ENCODE measurements at regions not wholly inside any gene's neighbourhood (a gene's known extent, or its start where the extent isn't known, plus 50 kb on each side); places are given as distances from the start of the nearest gene placed in this dataset.

DNA sequence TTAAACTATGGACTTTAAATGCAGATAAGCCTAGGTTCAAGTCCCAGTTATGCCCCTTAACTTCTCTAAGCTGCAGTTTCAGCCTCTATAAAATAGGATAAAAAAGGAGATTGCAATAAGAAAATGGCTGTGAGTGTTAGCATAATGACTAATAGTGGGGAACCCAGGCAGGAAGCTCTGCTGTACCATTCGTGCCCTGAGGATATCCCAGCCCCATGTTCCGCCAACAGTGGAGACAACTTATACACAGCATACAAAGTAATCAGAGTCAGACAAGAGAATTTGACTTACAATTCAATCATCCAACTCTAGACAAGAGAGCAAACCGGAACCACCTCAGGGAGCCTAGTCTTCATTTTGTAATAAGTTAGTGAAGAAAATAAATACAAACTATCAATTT is 141.5 kb upstream of the FSTL4 start:
- no peak for DNase-seq
- Histone ChIP-seq H3K27ac (no peak overlapping the region), H3K4me1 (no peaks in the 10 kb centered on the region), H3K27me3 (no peaks in the 10 kb centered on the region), H3K4me3 (no peak overlapping the region), H3K36me3 (no peaks in the 10 kb centered on the region), H3K9me3 (no peaks in the 10 kb centered on the region)
- no peak for TF ChIP-seq POLR2A (IDR thresholded peaks at IDR 0.05)
- TF ChIP-seq, protein P1, sequence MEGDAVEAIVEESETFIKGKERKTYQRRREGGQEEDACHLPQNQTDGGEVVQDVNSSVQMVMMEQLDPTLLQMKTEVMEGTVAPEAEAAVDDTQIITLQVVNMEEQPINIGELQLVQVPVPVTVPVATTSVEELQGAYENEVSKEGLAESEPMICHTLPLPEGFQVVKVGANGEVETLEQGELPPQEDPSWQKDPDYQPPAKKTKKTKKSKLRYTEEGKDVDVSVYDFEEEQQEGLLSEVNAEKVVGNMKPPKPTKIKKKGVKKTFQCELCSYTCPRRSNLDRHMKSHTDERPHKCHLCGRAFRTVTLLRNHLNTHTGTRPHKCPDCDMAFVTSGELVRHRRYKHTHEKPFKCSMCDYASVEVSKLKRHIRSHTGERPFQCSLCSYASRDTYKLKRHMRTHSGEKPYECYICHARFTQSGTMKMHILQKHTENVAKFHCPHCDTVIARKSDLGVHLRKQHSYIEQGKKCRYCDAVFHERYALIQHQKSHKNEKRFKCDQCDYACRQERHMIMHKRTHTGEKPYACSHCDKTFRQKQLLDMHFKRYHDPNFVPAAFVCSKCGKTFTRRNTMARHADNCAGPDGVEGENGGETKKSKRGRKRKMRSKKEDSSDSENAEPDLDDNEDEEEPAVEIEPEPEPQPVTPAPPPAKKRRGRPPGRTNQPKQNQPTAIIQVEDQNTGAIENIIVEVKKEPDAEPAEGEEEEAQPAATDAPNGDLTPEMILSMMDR (IDR thresholded peaks at IDR 0.05), result no peak
- intact Hi-C loops (cut with DNase I; ENCODE audit: low total_unique reads), result no loop called here

DNA sequence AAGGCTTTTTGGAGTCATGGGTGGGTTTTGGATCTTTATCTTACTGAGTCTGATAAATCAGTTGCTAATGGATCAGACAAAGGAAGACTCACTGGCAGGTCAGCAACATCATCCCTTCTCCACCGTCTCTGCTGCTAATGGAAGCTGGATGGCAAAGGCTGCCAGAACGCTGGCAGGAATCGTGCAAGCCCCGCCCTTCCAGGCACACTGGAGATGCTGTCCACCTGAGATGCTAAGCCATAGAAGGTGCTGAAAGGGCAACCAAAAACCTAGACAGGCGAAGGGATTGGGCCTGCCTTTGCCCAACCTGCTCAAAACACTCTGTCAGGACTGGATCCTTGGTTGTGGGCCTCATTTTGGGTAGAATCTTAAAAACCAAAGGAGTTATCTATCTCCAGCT is 139.5 kb upstream of the FSTL4 start:
- H3K4me1 ChIP-seq, result no peaks in the 10 kb centered on the region
- H3K9me3 ChIP-seq, result no peaks in the 10 kb centered on the region
- TF ChIP-seq, protein P1 (IDR thresholded peaks at IDR 0.05), result no peak
- TF ChIP-seq POLR2A (IDR thresholded peaks at IDR 0.05), result no peak
- no peak overlapping the region for H3K27ac ChIP-seq
- intact Hi-C loops (cut with DNase I; ENCODE audit: low total_unique reads), result no loop called here
- H3K36me3 ChIP-seq, result no peaks in the 10 kb centered on the region
- no peak for DNase-seq
- H3K4me3 ChIP-seq, result no peak overlapping the region
- H3K27me3 ChIP-seq, result no peaks in the 10 kb centered on the region

DNA sequence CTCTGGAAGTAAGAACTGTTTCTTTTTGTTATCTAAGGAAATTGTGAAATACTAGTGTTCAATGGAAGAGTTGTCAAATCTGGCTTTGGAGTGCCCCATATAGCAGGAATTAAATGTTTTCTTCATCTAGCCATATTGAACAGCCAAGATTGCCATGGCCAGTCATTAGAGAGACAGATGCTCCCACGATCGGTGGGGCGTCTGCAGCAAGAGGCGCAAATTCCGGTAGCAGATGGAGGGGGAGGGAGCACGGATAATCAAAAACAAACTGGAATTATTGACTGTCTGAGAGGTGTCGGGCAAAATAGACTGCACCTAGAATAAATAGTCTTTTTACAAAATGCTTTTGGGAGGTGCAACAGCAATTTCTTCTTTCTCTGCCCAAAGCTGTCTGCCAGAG is 139.1 kb upstream of the FSTL4 start:
- intact Hi-C loops (cut with DNase I; ENCODE audit: low total_unique reads), result no loop called here

DNA sequence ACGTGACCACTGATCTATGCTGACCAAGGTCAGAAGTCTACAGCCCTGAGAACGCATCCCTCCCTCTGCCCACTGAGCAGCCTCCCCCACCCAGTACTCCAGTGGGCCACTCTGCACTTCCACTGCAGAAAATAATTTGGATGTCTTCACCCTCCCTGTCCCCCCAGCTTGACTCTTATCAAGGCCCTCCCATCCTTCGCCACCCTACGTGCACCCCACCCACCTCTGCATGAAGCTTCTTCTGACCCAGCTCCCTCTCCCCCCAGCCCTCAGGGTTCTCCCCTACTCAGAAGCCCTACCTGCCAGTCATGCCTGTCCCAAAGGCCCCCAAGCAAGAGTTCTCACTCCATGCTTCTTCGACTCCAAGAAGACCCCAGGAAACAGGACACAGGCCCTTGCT is 138.5 kb upstream of the FSTL4 start:
- H3K4me3 ChIP-seq, result no peak overlapping the region
- no peaks in the 10 kb centered on the region for H3K27me3 ChIP-seq
- intact Hi-C loops (cut with DNase I; ENCODE audit: low total_unique reads), result no loop called here
- no peaks in the 10 kb centered on the region for H3K4me1 ChIP-seq
- H3K9me3 ChIP-seq, result no peaks in the 10 kb centered on the region
- DNase-seq, result no peak
- no peaks in the 10 kb centered on the region for H3K36me3 ChIP-seq
- no peak for TF ChIP-seq POLR2A (IDR thresholded peaks at IDR 0.05)
- TF ChIP-seq, protein P1 (IDR thresholded peaks at IDR 0.05), result no peak
- no peak overlapping the region for H3K27ac ChIP-seq

More for the DNA sequence above, 139.1 kb upstream of the FSTL4 start:
- Histone ChIP-seq H3K4me3 (no peak overlapping the region), H3K27me3 (no peaks in the 10 kb centered on the region), H3K4me1 (no peaks in the 10 kb centered on the region), H3K27ac (no peak overlapping the region), H3K9me3 (no peaks in the 10 kb centered on the region), H3K36me3 (no peaks in the 10 kb centered on the region)
- no peak for DNase-seq
- TF ChIP-seq POLR2A (IDR thresholded peaks at IDR 0.05), result no peak
- TF ChIP-seq, protein P1 (IDR thresholded peaks at IDR 0.05), result no peak

DNA sequence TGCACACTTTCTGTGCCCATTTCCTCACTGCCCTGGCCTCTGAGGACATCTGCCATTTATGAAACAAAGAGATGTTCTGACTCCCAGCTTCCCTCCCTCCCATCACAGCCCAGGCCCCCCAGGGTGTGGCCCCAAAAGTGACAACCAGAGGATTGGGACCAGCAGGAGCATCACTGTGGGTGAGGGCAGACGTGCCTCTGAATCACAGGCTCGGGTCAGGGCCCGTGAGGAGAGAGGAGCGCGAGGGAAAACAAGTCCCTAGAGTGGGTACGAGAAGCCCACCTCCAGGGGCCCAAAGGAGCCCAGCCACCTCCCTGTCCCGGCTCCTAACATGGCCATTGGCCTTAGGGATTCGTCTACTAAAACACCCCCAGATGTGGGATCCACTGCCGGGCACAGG is 138.0 kb upstream of the FSTL4 start:
- no peaks in the 10 kb centered on the region for H3K36me3 ChIP-seq
- no peak overlapping the region for H3K4me3 ChIP-seq
- no peak for DNase-seq
- H3K9me3 ChIP-seq, result no peaks in the 10 kb centered on the region
- no peak for TF ChIP-seq POLR2A (IDR thresholded peaks at IDR 0.05)
- TF ChIP-seq, protein P1 (IDR thresholded peaks at IDR 0.05), result no peak
- H3K4me1 ChIP-seq, result no peaks in the 10 kb centered on the region
- H3K27ac ChIP-seq, result no peak overlapping the region
- no peaks in the 10 kb centered on the region for H3K27me3 ChIP-seq
- intact Hi-C loops (cut with DNase I; ENCODE audit: low total_unique reads), result no loop called here

Data from uterus (tissue), 3 donors.